Activated CD4-positive, alpha-beta T cell treated with anti-CD3 and anti-CD28 coated beads, Interleukin-2, amount 50 U/mL, for 24 hours (primary cell): ENCODE measurements at regions not wholly inside any gene's neighbourhood (a gene's known extent, or its start where the extent isn't known, plus 50 kb on each side); places are given as distances from the start of the nearest gene placed in this dataset.
"Not testable (repeated sequence)": the region's sequence is repeated elsewhere in the genome, so short reads cannot be mapped to it uniquely, and the experiment has no call there.

ENCODE experiments used
- DNase-seq, 2 donors: peaks; one replicate each; pipeline ENCODE4 v3.0.0-alpha.2; 2020; ENCODE audit warnings: low read depth in 1 of 2, low spot score in 1 of 2

- no peak for DNase-seq
Measured at GRCh38 chr10:32217216-32217615, 129.7 kb downstream of the EPC1 start.

- not testable (repeated sequence) for DNase-seq
Measured at GRCh38 chr10:32213838-32214237, 133.1 kb downstream of the EPC1 start.

GRCh38 chr10:32211046-32211363 lies 136.0 kb downstream of the EPC1 start:
- no peak for DNase-seq

GRCh38 chr10:32210306-32211045 lies 136.5 kb downstream of the EPC1 start:
- peak in 1 of 2 donors; percentile 4 for DNase-seq

GRCh38 chr10:32208005-32208404 lies 139.0 kb downstream of the EPC1 start:
- not testable (repeated sequence) for DNase-seq

GRCh38 chr10:32207544-32207943 lies 139.4 kb downstream of the EPC1 start:
- DNase-seq = peak; percentile 9 to 39

GRCh38 chr10:32205670-32206069 lies 141.3 kb downstream of the EPC1 start:
- no peak for DNase-seq

- DNase-seq = no peak
Measured at GRCh38 chr10:32204606-32205005, 142.4 kb downstream of the EPC1 start.

GRCh38 chr10:32199714-32200394 lies 143.6 kb upstream of the KIF5B start:
- no peak for DNase-seq

GRCh38 chr10:32197423-32197822 lies 141.2 kb upstream of the KIF5B start:
- no peak for DNase-seq

- DNase-seq = peak in 1 of 2 donors; percentile 34
Measured at GRCh38 chr10:32190890-32191491, 134.8 kb upstream of the KIF5B start.

- DNase-seq = no peak
Measured at GRCh38 chr10:32189400-32190084, 133.3 kb upstream of the KIF5B start.

GRCh38 chr10:32188601-32189000 lies 132.4 kb upstream of the KIF5B start:
- not testable (repeated sequence) for DNase-seq

- no peak for DNase-seq
Measured at GRCh38 chr10:32187686-32188085, 131.5 kb upstream of the KIF5B start.

GRCh38 chr10:32183652-32184051 lies 127.4 kb upstream of the KIF5B start:
- not testable (repeated sequence) for DNase-seq

GRCh38 chr10:32182476-32182875 lies 126.3 kb upstream of the KIF5B start:
- no peak for DNase-seq

GRCh38 chr10:32180390-32181280 lies 124.4 kb upstream of the KIF5B start:
- no peak for DNase-seq

GRCh38 chr10:32179836-32180235 lies 123.6 kb upstream of the KIF5B start:
- no peak for DNase-seq

- not testable (repeated sequence) for DNase-seq
Measured at GRCh38 chr10:32177594-32177993, 121.4 kb upstream of the KIF5B start.

- no peak for DNase-seq
Measured at GRCh38 chr10:32175629-32176028, 119.4 kb upstream of the KIF5B start.
